NCI-H510A treated with DMSO at 0.1 percent for 48 hours (cell line): ENCODE measurements at regions not wholly inside any gene's neighbourhood (a gene's known extent, or its start where the extent isn't known, plus 50 kb on each side); places are given as distances from the start of the nearest gene placed in this dataset.

Experiments used
- DNase-seq: peaks from one replicate; lab custom pipeline; 2025; lab: John Stamatoyannopoulos, UW

DNA sequence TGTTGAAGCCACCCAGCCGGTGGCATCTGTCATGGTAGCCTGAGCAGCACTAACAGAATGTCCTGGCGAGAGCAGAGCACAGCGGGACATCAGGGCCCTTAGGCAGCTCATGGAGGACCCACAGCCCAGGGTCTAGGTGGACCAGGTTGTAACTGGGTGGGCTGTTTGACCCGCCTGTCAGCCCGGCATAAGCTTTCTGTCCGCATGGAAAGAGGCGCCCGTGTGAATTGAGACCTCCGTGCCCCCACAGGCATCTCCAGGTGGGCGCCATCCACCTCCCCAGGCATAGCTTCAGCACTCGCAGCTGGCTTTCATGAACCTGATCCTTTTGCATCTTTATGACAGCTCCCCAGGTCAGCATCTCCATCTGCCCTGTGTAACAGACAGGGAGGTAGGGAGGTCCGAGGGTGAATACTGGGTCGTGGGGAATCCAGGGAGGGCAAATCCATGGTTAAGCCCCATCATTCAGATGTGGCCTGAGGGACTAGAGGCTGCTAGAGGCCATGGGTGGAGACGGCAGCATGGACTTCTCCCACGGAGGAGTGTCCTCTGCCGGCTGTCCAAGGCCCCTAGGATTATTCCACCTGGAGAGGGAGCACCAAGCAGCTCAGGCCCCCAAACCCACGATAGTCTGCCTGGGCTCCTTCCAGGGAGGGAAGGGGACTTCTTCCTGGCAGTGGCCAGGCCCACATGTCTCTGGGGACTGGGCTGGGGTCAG lies 371.6 kb upstream of the MKI67 start:
- DNase-seq: no peak

DNA sequence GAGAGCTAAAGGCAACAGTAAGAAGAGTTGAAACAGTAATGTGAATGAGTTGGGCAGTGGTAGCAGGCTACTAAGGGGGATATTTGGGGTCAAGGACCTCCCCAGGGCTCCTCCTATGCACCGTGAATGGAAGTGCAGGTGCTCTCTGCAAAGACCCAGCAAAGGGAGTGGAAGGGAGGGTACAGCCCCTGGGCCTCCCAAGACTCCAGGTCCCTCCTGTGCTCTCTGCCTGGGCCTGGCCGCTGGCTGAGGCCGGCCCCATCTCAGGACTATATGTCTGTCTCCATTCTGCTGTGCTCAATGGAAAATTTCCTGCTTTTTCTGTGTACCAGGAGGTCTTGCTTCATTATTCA lies 372.1 kb upstream of the MKI67 start:
- no peak for DNase-seq

DNA sequence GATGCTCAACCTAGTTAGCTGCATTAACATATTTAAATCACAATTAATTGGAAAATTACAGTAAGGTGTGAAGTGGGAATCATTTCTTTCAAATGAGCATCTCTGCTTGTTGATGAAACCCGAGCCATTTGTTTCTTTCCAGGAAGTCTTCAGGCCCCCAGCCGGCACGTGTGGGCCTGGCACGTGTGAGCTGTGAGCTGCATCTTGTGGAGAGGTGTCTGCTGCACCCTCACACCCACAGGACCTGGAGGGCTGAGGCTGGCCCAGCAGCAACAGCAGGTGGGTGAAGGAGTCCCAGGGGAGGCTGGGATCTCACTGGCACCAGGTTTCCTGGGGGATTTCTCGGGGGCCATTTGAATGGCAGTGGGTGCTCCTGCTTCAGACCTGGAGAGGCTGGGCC lies 372.5 kb upstream of the MKI67 start:
- DNase-seq: no peak

DNA sequence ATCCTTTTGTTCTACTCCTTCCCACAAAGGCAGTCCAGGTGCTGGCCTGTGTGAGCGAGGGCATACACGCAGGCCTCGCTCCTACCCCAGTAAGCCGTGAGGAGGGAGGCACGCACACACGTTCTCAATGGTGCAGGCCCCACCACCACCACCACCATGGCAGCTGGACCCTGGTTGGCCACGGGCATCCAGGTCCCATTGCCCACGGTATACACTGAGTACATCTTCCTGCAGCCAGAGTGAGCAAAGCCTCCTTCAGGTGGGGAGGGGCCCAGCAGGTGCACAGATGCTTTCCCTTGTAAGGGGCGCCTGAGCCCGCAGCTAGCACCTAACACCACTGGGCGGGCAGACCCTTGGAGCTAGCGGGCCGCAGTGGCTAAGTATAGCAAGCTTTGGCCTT lies 373.3 kb upstream of the MKI67 start:
- DNase-seq: no peak

DNA sequence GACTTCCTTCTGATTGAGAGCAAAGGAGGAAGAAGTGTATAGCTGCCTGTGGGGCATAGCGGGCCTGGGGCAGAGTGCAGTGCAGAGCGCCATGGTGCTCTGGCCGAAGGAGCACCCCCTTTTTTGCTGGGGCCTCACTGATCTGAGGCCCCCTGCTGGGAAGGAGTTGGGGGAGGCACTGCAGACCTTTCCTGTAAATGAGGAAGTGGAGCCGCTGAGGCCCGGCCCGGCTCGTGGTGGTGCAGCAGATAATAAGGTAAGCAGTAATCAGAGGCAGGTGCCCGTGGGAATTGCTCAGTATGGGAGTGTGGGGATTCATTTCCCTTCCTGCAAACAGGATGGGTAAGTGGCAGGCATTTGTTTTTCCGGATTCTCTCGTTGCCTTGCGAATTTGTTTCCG lies 373.7 kb upstream of the MKI67 start:
- no peak for DNase-seq

DNA sequence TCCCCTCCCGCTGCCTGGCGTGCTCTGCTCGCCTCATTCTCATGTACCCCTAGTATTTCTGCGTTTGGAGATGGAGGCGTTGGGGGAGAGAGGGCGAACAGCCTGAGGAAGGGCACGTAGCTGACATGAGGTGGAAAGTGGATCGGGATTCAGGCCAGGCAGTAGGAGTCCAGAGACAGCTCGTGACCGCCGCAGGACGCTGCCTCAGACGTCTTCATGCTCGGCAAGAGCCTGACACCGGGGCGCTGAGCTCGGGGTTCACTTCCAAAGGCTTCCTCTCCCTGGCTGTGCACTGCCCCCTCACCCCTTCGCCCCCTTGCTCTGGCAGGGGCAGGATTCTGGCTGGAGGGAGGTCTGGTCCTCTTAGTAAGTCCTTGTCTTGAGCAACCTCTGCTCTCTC lies 374.4 kb upstream of the MKI67 start:
- no peak for DNase-seq

DNA sequence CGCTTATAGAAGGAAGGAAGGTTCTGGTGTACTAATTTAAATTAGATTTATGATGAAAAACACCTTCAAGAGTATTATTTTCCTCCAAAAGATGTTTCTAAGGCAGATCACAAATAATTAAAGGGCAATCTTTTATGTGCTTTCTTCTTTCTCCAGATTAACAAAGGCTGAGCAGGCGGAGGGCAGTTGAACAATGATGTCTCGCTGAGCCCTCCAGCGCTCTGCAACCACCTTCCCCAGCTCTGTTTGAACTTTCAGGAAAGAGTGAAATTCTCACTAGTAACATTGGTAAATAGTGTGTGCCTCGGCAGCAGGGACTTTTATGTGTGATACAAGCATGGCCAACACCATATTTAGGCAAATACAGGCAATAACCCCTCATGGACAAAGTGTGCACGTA lies 379.1 kb upstream of the MKI67 start:
- DNase-seq: no peak

DNA sequence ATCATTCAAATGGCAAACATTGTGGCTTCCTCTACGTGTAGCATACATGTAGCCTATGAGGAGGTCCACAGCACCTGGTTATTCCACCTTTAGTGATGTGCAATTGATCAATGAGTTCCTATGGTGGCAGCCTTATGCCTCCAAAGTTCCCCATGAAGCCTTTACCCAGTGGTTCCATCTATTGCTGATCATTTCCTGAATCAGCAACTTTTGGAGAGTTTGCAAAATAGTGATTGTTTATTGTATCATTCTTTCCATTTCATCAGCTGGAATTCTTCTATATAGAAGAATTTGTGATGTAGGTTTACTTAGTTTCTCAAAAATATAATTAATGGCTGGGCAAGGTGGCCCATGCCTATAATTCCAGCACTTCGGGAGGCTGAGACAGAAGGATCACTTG lies 380.2 kb upstream of the MKI67 start:
- no peak for DNase-seq

DNA sequence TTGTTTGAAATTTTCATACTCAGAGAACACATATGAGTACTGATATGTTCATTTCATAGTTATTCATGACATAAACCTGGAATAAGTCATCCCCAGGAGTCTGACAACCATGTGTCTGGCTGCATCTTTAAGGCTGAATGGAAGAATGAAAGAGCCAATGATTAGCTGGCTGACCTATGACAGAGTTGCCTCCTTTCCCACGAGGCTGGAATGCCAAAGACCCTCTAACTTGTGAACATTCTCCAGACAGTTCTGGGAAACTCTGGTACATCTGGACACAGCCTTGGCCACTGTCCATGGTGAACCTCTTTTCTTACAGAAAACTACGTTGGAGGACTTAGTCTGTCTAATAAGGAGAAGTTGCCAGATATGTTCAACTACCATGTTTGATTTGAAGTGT lies 380.8 kb upstream of the MKI67 start:
- DNase-seq: no peak

DNA sequence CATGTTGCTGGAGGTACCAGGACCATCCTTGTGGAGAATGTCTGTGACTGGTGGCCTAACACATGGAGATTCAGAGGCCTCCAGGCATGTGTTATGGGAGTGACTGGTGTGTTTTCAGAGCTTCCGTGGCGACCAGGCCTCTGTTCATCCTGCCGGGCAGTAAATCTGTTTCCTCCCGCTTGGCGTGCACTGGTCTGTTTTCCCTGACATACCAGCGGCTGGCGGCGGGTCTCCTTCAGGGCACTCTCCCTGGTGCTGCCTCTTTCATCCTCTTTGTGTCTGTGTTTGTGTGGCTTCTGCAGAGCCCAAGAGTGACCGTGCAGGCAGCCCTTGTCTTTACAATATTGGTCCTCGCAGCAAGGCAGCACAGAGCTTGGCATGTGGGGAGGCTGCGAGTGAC lies 385.1 kb upstream of the MKI67 start:
- DNase-seq: no peak

DNA sequence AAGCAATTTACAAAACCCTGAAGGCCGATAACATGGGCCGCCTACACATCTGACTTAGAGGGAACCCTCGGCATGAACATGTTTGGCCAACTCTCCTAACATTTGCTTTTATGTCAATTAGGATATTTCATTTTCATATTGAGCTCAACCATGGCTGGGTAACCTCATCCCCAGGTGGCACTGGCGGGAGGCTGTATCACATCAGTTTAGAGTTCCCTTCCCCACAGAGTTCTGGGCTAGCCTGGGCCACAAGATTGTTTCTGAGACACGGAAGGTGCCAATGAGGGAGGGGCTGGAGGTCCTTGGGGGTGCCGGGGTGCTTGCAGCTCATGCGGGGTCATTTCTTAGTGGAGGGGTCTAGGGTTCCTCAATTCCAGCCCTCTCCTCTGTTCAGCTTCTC lies 386.5 kb upstream of the MKI67 start:
- DNase-seq: no peak

DNA sequence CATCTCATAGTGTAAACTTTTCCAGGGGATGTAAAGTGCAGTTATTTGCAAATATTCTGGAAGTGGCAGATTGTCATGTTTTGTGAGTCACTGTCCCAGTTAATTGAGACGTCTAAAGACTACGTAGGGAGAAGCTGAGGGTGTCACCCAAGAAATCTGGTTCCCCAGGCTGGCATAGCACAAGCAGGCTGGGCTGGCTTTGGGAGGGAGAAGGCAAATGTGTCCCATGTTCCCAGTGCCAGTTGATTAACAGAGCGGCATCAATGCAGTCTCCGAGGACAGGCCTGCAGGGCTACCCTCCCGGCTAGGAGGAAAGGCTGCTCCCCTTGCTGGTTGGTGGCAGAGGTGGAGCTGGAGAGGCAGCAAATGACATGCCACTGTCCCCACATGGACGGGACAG lies 388.3 kb upstream of the MKI67 start:
- no peak for DNase-seq

DNA sequence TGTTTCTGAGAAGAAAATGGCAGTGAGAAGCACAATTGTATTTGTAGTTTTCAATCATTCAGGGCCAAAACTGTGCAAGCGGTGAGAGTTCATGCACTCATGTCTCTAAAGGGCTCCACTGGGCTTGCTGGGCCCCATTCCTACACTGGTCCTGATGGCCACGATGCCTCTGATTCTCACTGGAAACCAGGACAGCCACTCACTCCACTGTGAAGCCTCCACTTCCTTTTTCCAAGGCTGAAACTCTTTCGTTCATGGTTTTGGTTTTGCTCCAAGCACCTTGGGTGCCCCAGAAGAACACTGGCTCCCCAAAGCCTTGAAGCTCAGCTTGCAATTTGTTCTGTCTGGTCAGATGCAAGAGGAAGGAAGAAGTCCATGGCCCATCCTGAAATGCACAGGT lies 390.0 kb upstream of the MKI67 start:
- no peak for DNase-seq

DNA sequence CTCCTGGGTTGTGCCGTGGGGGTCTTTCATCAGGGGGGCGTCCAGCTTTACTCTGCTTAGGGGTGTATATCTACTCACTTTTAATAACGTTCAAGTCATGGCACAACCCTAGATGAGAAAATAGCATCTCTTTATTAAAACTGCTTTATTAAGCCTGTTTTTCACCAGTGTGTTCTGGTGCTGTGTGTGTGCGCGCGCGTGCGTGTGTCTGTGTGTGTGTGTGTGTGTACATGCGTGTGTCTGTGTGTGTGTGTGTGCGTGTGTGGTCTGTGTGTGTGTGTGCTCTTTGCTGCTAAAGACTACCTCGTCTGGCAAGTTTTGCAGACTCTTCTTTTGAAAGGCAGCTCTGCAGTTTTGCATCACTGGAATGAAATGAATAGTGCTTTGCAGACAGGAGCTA lies 390.9 kb upstream of the MKI67 start:
- DNase-seq: no peak

DNA sequence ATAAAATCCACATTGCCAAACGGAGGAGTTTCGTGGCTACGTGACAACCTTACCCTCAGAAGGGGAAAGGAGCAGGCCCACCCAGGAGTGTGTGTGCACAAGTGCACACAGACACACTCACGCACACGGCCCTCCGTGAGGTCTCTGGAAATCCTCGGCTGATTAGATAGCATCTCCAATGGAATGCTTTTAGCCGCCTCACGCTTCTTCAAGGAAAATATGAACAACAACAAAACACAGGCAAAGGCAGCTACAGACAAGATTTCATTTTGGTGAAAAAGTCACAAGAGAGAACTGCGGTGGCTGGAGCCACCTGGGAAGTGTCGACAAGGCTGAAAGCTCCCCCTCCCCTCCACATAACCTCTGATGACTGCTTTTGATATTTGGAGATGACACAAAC lies 391.8 kb upstream of the MKI67 start:
- DNase-seq: no peak

DNA sequence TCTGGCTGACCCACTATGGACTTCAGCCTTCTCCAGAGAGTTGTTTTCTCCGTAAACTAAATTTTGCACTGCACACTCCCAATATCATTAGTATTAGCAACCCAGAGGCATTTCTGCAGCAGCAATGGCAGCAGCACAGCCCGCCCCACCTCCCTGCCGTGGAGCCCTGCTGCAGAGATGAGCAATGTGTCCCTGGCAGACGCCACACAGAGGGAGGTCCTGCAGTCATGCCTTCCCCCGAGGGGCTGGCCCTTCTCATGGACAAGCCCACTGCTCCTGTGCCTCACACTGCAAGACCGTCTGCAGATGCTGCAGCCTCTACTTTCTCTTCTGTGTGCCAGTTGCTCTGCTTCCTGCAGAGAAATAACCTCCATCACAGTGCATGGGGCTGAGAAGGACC lies 393.4 kb upstream of the MKI67 start:
- no peak for DNase-seq

DNA sequence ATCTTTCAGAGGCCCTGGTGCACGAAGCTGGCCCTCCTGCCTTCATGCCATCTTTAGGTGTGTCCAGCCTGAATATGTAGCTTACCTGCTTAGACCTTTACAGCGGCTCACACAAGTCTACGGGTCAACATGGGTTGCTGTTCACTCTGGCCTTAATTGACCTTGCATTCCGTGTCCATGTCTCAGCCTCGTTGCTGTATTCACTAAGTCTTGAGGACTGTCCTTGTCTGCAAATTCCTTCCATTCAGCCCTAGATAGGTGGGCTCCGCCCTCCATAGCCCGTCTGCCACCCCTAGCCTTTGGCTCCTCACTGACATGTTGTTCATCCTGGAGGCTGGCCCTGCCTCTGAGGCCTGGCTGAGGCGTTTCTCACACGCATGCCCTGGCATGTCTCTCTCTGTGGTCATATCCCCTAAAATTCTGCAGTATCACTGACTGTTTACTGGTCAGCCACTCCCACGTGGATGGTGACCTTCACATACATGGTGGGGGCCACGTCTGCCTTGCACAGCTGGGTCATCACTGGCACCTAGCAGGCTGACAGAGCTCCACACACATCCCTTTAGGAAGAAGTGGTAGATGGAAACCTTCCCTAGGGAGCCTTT lies 394.1 kb upstream of the MKI67 start:
- no peak for DNase-seq

DNA sequence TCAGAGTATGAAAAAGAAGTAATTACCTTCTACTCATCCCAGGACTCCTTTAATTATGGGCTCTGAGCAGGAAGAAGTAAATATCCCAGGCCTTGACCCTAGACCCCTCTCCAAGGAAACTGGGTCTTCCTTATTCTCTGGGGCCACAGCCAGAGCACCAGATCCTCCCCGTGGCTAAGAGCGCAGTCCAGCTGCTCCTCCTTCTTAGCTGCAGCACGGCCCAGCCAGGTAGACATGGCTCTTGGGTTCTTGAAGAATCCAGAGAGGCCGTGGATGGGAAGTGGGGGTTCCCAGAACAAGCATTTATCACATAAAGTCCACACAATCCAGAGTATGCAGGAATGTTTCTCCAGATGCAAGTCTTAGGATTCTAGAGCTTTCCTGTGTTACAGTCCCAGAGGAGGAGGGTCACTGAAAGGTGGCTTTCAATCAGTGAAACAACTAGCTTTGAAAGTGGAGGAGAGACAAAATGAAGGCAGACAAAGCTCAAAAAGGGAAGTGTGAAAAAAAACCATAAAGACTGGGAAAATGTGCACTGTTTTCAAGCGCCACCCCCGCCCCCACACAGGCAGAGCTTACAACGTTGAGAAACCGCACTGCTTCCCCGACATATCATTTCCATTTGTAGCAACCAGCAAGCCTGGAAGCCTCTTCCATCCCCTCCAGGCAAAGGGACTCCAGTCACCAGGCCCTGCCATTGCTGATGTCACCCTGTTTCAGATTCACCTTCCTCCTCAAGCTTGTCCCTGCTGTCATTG lies 396.5 kb upstream of the MKI67 start:
- DNase-seq: no peak

DNA sequence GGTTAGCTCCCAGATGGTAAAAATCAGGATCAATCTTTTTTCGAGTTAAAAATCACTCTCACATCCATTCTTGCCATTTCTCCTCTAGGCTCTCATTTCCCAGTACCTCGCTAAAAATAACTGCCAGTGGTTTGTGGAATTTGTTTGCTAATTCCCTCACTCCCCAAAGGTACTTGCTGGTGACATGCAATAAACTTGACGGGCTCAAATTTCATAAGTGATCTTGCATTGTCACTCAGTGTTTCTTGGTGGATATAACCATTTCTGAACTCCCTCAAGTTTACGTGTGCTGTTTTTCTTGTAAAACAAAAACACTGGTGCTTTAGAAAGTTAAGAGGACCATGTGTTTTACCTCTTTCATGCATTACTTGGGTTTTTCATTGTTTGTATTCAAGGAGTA lies 399.2 kb upstream of the MKI67 start:
- DNase-seq: no peak

DNA sequence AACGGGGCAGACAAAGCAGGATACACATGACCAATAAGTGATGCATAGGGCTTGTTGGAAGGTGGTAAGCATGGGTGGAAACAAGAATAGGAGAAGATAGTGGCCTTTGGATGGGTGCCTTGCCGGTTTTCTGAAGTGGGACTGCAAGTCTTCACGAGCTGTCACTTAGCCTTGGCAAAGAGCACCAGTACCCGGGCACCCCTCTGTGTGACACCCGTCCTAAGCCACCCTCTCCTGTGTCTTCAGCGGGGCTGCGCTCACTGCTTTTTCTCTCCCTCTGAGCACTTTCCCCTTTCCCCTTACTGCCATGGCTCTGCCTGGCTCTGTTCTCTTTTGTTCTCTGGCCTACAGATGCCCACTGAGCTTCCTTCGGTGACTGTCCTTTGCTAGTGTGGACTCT lies 399.7 kb upstream of the MKI67 start:
- no peak for DNase-seq

DNA sequence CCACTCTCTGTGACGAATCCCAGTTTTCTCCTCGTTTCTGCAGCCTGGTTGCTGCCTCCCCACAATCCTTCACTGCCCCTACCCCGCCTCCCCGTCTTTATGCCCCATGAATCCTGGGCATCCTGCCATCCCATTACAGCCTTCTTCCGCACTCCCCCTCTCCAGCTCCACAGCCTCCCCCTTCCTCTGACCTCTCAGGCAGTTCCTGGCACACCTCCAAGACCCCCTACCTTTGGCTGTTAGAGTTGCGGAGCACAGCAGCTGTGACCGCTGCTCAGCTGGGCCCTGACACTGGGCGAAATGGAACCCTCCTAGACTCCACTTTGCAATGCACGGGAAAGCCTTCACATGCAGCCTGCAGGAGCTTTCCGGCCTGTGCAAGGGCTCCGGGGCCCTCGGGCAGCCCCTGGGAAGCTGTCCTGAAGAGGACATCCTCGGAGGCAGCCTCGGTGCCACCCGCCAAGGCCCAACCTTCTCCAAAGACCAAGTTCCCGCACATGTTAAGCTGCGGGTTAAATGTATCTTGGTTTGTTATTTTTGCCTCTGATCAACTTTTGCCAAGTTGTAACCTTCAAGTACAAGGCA lies 400.7 kb upstream of the MKI67 start:
- DNase-seq: no peak

DNA sequence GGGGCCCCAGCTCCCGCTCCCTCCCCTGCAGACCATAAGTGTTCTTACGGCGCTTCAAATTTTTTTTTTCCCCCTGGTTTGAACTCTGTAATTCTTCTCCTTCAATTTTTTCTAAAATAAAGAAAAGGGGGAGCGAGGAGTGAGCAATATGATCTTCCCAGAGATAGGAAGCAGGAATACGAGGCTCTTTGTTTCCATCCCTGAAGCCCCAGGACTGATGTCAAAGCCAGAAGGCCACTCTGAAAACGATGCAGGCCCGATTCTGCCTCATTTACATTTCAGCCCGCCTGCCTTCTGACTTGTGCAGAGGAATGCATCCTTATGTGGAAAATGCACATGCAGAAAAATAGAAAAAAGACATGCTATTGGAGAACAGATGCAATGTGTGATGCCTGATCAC lies 401.5 kb upstream of the MKI67 start:
- DNase-seq: no peak

DNA sequence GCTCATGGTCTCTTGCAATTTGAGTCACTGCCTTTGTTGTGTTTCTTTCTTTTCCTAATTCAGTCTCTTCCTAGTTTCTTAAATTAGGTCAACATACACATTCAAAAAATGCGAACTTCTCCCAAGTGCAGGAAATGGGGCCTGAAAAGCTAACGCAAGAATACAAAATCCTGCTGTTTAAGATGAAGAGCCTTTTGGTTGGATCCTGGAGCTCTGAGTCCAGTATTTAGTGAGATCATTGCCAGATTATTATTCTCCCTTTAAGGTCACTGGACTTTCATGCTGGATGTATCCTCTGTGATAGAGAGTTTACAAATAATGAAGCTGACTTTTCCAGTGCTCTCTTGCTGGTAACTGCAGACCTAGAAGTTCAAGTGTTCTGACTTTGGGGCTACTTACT lies 401.9 kb upstream of the MKI67 start:
- DNase-seq: no peak
